ENCODE measurements at regions not wholly inside any gene's neighbourhood (a gene's known extent, or its start where the extent isn't known, plus 50 kb on each side); places are given as distances from the start of the nearest gene placed in this dataset.
A peak's percentile ranks its signal among the peaks of the same experiment; 100 is the strongest.

GRCh38 chr5:74334062-74334761 lies 306.3 kb downstream of the ENC1 start:
- H3K9ac ChIP-seq (replicated peaks; ENCODE audit: extremely low read depth, insufficient read depth, low read length): no peak overlapping the region

GRCh38 chr5:74333430-74333829 lies 307.1 kb downstream of the ENC1 start:
- no peaks in the 10 kb centered on the region for H3K27me3 ChIP-seq (ENCODE audit: control insufficient read depth in 2 of 2, insufficient read depth in 2 of 2, low read length in 2 of 2)
- no peaks in the 10 kb centered on the region for H3K9me1 ChIP-seq (replicated peaks; ENCODE audit: control insufficient read depth, extremely low read depth, insufficient read depth, low read length)
- dilution Hi-C loops (cut with MboI; ENCODE audit: extremely low pct_ligation_motif_present, low sequenced_read_pairs): no loop called here
- H2AFZ ChIP-seq (ENCODE audit: low read depth, low read length): no peak overlapping the region
- intact Hi-C loops (cut with micrococcal nuclease): no loop called here
- ChIA-PET CTCF (no interaction called here), POLR2A (no interaction called here)
- H3K4me2 ChIP-seq (ENCODE audit: insufficient read depth, low read length): no peak overlapping the region
- H3K27ac ChIP-seq (ENCODE audit: insufficient read depth, low read depth, low read length): no peak overlapping the region
- DNase-seq (ENCODE audit: low read depth, low spot score) (no peak), FAIRE-seq (no peak)
- no peaks in the 10 kb centered on the region for H3K9me3 ChIP-seq (replicated peaks; ENCODE audit: control insufficient read depth, insufficient read depth, low read length)
- no peak overlapping the region for H3K9ac ChIP-seq (replicated peaks; ENCODE audit: extremely low read depth, insufficient read depth, low read length)
- H3K4me1 ChIP-seq (ENCODE audit: control insufficient read depth, extremely low read depth, insufficient read depth, low read length): peaks cover 2% of the 10 kb centered on the region
- no peak overlapping the region for H3K4me3 ChIP-seq (replicated peaks in 1 of 3; ENCODE audit: insufficient read depth in 1 of 3, low read depth in 1 of 3, low read length in 3 of 3)
- no peaks in the 10 kb centered on the region for H3K79me2 ChIP-seq (ENCODE audit: control insufficient read depth, insufficient read depth, low read length)
- TF ChIP-seq EZH2 (IDR thresholded peaks at IDR 0.05; ENCODE audit: borderline replicate concordance, low read depth, low read length, severe bottlenecking): no peak
- TF ChIP-seq POLR2AphosphoS5 (IDR thresholded peaks at IDR 0.05; ENCODE audit: insufficient read depth, low read depth, low read length): no peak
- no peak for TF ChIP-seq CTCF (IDR thresholded peaks at IDR 0.05; ENCODE audit: extremely low read depth in 1 of 2, insufficient read depth in 1 of 2, low read depth in 1 of 2, low read length in 2 of 2)
- no TSS peak for BruUV-seq (replicated peaks)
- no peaks in the 10 kb centered on the region for H3K36me3 ChIP-seq (ENCODE audit: control insufficient read depth in 2 of 2, extremely low read depth in 1 of 2, insufficient read depth in 2 of 2, low read length in 2 of 2)
- H4K20me1 ChIP-seq (replicated peaks; ENCODE audit: control insufficient read depth, extremely low read depth, insufficient read depth, low read length): no peaks in the 10 kb centered on the region

More at GRCh38 chr5:74334062-74334761, 306.3 kb downstream of the ENC1 start:
- intact Hi-C loops (cut with micrococcal nuclease) (no loop called here), dilution Hi-C loops (cut with MboI; ENCODE audit: extremely low pct_ligation_motif_present, low sequenced_read_pairs) (no loop called here)
- H3K4me1 ChIP-seq (ENCODE audit: control insufficient read depth, extremely low read depth, insufficient read depth, low read length): peaks cover 2% of the 10 kb centered on the region
- H3K27me3 ChIP-seq (ENCODE audit: control insufficient read depth in 2 of 2, insufficient read depth in 2 of 2, low read length in 2 of 2): no peaks in the 10 kb centered on the region
- no peak overlapping the region for H3K27ac ChIP-seq (ENCODE audit: insufficient read depth, low read depth, low read length)
- DNase-seq (ENCODE audit: low read depth, low spot score) (peak; percentile 65), FAIRE-seq (no peak)
- H3K9me3 ChIP-seq (replicated peaks; ENCODE audit: control insufficient read depth, insufficient read depth, low read length): no peaks in the 10 kb centered on the region
- H3K4me3 ChIP-seq (replicated peaks in 1 of 3; ENCODE audit: insufficient read depth in 1 of 3, low read depth in 1 of 3, low read length in 3 of 3): no peak overlapping the region
- no peaks in the 10 kb centered on the region for H4K20me1 ChIP-seq (replicated peaks; ENCODE audit: control insufficient read depth, extremely low read depth, insufficient read depth, low read length)
- TF ChIP-seq MAX (IDR thresholded peaks at IDR 0.05; ENCODE audit: insufficient read depth, insufficient read length) (no peak), GATA2 (IDR thresholded peaks at IDR 0.05; ENCODE audit: insufficient read depth, insufficient read length, low read depth, low read length) (peak; percentile 22)
- no peaks in the 10 kb centered on the region for H3K9me1 ChIP-seq (replicated peaks; ENCODE audit: control insufficient read depth, extremely low read depth, insufficient read depth, low read length)
- POLR2A ChIA-PET: no interaction called here
- CTCF ChIA-PET: interaction anchor here (1.1 to 1.2 kb wide), 4 partner anchors 18 to 210 kb away, joined by 3 to 4 read pairs (median 3); no protein-coding TSS in a partner anchor
- H2AFZ ChIP-seq (ENCODE audit: low read depth, low read length): no peak overlapping the region
- BruUV-seq (replicated peaks): no TSS peak
- no peaks in the 10 kb centered on the region for H3K79me2 ChIP-seq (ENCODE audit: control insufficient read depth, insufficient read depth, low read length)
- H3K36me3 ChIP-seq (ENCODE audit: control insufficient read depth in 2 of 2, extremely low read depth in 1 of 2, insufficient read depth in 2 of 2, low read length in 2 of 2): no peaks in the 10 kb centered on the region
- no peak overlapping the region for H3K4me2 ChIP-seq (ENCODE audit: insufficient read depth, low read length)

All from endothelial cell of umbilical vein (primary cell).